Parathyroid adenoma (tissue), 2 donors: ENCODE measurements at regions not wholly inside any gene's neighbourhood (a gene's known extent, or its start where the extent isn't known, plus 50 kb on each side); places are given as distances from the start of the nearest gene placed in this dataset.
A peak's percentile ranks its signal among the peaks of the same experiment; 100 is the strongest.

Experiments
- H2AFZ ChIP-seq: fragments of 300-600 bp; sonication (generic); one replicate; pipeline ENCODE4 v1.7.0; 2017; ENCODE audit warnings: antibody characterized with exemption, mild to moderate bottlenecking
- H3K27ac ChIP-seq: fragments of 300-600 bp; sonication (generic); one replicate; pipeline ENCODE4 v1.7.0; 2017
- H3K27me3 ChIP-seq: fragments of 300-600 bp; sonication (generic); one replicate; pipeline ENCODE4 v1.7.0; 2017; ENCODE audit warnings: low read length; ENCODE audit not compliant: control insufficient read depth, insufficient read depth
- H3K36me3 ChIP-seq: fragments of 300-600 bp; sonication (generic); one replicate; pipeline ENCODE4 v1.7.0; 2017; ENCODE audit warnings: low read length; ENCODE audit not compliant: control insufficient read depth, insufficient read depth
- H3K4me1 ChIP-seq: fragments of 300-600 bp; sonication (generic); one replicate; pipeline ENCODE4 v1.7.0; 2017; ENCODE audit warnings: control low read depth
- H3K4me2 ChIP-seq: fragments of 300-600 bp; sonication (generic); one replicate; pipeline ENCODE4 v1.7.0; 2017; ENCODE audit warnings: low read length
- H3K4me3 ChIP-seq: fragments of 300-600 bp; sonication (generic); one replicate; pipeline ENCODE4 v1.7.0; 2017; ENCODE audit warnings: low read depth, low read length
- H3K79me2 ChIP-seq: fragments of 300-600 bp; sonication (generic); one replicate; pipeline ENCODE4 v1.7.0; 2017; ENCODE audit warnings: control low read depth
- H3K9ac ChIP-seq: fragments of 300-600 bp; sonication (generic); one replicate; pipeline ENCODE4 v1.7.0; 2017; ENCODE audit warnings: mild to moderate bottlenecking
- H3K9me3 ChIP-seq: fragments of 300-600 bp; sonication (generic); one replicate; pipeline ENCODE4 v1.7.0; 2017; ENCODE audit warnings: low read length; ENCODE audit not compliant: control insufficient read depth
- TF ChIP-seq, protein P1 (sequence below): fragments of 300-600 bp; sonication (generic); IDR thresholded peaks from one replicate; pipeline ENCODE4 v1.7.0; 2017; ENCODE audit warnings: antibody characterized with exemption, mild to moderate bottlenecking
- donor health status: primary hyperparathyroidism.

- Histone ChIP-seq H3K9ac (no peak overlapping the region), H3K27ac (no peak overlapping the region), H3K4me2 (no peak overlapping the region), H3K36me3 (no peaks in the 10 kb centered on the region), H3K79me2 (no peaks in the 10 kb centered on the region), H3K9me3 (no peaks in the 10 kb centered on the region), H3K27me3 (no peaks in the 10 kb centered on the region), H2AFZ (peak overlapping the region; percentile 28), H3K4me1 (peaks cover 19% of the 10 kb centered on the region), H3K4me3 (no peak overlapping the region)
- TF ChIP-seq, protein P1, sequence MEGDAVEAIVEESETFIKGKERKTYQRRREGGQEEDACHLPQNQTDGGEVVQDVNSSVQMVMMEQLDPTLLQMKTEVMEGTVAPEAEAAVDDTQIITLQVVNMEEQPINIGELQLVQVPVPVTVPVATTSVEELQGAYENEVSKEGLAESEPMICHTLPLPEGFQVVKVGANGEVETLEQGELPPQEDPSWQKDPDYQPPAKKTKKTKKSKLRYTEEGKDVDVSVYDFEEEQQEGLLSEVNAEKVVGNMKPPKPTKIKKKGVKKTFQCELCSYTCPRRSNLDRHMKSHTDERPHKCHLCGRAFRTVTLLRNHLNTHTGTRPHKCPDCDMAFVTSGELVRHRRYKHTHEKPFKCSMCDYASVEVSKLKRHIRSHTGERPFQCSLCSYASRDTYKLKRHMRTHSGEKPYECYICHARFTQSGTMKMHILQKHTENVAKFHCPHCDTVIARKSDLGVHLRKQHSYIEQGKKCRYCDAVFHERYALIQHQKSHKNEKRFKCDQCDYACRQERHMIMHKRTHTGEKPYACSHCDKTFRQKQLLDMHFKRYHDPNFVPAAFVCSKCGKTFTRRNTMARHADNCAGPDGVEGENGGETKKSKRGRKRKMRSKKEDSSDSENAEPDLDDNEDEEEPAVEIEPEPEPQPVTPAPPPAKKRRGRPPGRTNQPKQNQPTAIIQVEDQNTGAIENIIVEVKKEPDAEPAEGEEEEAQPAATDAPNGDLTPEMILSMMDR: no peak
Measured at GRCh38 chr11:95301474-95301873, 70.5 kb upstream of the SESN3 start.

GRCh38 chr11:95299078-95299679 is 68.2 kb upstream of the SESN3 start:
- Histone ChIP-seq H3K4me2 (no peak overlapping the region), H3K9ac (no peak overlapping the region), H3K9me3 (no peaks in the 10 kb centered on the region), H3K36me3 (no peaks in the 10 kb centered on the region), H3K4me1 (peaks cover 19% of the 10 kb centered on the region), H3K4me3 (no peak overlapping the region), H3K27ac (peak overlapping the region; percentile 20), H2AFZ (peak overlapping the region; percentile 75), H3K79me2 (no peaks in the 10 kb centered on the region), H3K27me3 (no peaks in the 10 kb centered on the region)
- TF ChIP-seq, protein P1: no peak

GRCh38 chr11:95297680-95298452 is 66.9 kb upstream of the SESN3 start:
- Histone ChIP-seq H2AFZ (peak overlapping the region; percentile 22), H3K9ac (no peak overlapping the region), H3K36me3 (no peaks in the 10 kb centered on the region), H3K9me3 (no peaks in the 10 kb centered on the region), H3K27me3 (no peaks in the 10 kb centered on the region), H3K27ac (no peak overlapping the region), H3K4me1 (peaks cover 19% of the 10 kb centered on the region), H3K79me2 (no peaks in the 10 kb centered on the region), H3K4me3 (no peak overlapping the region), H3K4me2 (no peak overlapping the region)
- TF ChIP-seq, protein P1: no peak

DNA sequence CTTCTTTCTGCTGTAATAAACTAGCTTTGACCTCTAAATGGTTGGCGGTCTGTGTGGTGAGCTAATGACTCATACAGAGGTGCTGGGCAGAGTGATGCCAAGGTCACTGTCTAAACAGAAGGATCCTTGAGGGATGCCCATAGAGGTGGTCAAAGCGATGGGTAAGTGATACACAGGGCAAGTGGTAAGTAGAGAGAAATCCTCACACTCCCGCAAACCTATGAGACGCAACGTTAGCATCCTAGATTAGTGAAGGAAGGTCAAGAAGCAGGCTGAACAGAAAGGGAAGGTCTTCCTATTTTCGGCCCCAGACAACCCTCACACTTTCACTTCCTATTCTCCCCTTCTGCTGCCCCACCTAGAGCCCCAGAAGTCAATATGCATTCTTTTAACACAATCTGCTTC is 65.6 kb upstream of the SESN3 start:
- no peak overlapping the region for H3K27ac ChIP-seq
- H3K27me3 ChIP-seq: no peaks in the 10 kb centered on the region
- H3K9ac ChIP-seq: no peak overlapping the region
- peaks cover 19% of the 10 kb centered on the region for H3K4me1 ChIP-seq
- no peaks in the 10 kb centered on the region for H3K79me2 ChIP-seq
- no peak overlapping the region for H3K4me2 ChIP-seq
- H2AFZ ChIP-seq: no peak overlapping the region
- no peaks in the 10 kb centered on the region for H3K36me3 ChIP-seq
- no peaks in the 10 kb centered on the region for H3K9me3 ChIP-seq
- no peak overlapping the region for H3K4me3 ChIP-seq
- TF ChIP-seq, protein P1: no peak
